Stimulated activated CD8-positive, alpha-beta memory T cell treated with anti-CD3 and anti-CD28 coated beads, Interleukin-12 subunit alpha, Interleukin-12 subunit beta, amount 100 ng/mL, for 1 hour (primary cell): ENCODE measurements at regions not wholly inside any gene's neighbourhood (a gene's known extent, or its start where the extent isn't known, plus 50 kb on each side); places are given as distances from the start of the nearest gene placed in this dataset.
"Not testable (repeated sequence)": the region's sequence is repeated elsewhere in the genome, so short reads cannot be mapped to it uniquely, and the experiment has no call there.

Experiments
- DNase-seq: peaks from one replicate; pipeline ENCODE4 v3.0.0-alpha.2; 2020; ENCODE audit warnings: low read depth

DNA sequence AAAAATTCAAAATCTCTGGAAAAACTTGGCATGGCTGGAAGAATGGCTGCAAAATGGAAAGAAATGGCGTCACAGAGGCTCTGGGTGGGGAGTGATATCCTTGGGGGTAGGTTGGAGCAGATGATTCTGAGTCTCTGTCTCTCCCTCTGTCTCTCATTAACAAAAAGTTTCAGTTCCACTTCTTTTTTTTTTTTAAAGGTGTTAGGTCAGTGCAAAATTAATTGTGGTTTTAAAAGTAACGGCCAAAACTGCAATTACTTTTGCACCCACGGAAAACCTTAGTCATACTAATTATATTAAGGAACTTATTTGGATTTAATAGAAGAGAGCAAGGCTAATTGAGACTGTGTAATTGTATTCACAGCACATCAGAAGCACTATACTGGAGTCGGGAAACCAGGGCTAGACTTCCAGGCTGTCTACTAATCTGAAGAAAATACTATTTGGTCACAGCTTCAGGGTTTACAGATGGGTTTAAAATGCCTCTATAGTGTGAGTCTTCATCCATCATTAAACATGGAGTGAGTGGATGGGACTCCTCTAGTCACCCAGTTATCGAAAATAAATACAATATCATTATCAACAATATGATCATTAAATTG is 289.1 kb upstream of the PLD5 start:
- DNase-seq = no peak

DNA sequence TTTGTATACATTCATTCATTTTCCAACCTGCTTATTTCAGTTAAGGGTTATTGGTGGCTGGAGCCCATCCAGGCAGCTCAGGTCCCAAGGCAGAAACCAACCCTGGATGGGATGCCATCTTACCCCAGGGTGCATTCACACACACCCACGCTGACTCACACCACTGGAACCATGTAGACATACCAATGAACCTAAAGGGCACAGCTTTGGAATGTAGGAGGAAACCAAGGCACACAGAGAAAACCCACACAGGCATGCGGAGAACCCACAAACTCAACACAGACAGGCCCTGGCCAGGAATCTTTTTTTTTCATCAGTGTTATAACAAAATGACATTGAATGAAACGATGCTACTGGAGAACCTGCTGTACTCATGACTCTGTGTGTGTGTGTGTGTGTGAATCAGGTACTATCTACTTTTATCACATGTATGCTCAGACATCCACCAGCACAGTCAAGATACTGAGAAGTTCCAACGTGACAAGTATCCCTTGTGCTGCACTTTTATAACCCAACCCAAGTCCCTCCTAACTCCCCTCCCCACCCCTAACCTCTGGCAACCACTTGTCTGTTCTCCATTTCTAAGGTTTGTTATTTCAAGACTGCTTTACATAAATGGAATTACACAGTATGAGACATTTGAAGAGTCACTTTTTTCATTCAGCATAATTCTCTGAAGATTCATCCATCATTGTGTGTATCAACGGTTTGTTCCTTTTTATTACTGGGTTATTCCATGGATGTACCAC is 286.8 kb upstream of the PLD5 start:
- no peak for DNase-seq

DNA sequence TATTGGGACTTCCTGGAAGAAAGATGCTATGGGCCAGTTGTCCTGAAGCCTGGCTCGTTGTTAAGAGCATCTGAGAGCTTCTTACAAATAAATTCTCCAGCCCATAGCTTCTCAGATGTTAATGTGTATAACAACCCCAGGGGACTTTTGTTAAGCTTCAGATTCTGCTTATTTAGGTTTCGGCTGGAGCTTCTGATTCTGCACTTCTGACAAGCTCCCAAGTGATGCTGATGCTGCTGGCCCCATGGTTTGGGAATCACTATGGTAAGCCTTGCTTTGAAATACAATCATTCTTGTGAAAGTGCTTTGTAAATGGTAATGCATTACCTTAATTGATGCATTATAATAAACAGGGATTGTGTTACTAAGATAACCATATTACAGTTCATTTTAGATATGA is 281.8 kb upstream of the PLD5 start:
- no peak for DNase-seq

DNA sequence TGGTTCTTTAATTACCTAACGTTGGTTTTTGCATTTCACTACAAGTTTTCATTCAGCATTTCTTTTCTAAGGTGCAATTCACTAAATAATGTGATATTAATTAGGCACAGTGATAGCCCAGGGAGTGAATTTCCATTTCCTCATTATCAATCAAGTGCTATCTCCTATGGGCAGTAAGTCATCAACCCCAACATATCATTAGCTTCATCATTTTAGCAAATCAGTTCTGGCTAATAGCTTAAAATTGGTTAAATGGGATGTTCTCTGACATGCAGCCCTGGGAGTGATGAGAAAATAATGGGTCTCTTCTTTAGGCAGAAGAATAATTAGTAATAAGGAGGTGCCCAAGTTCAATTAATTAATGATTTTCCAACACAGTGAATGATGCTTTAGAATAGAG is 280.9 kb upstream of the PLD5 start:
- not testable (repeated sequence) for DNase-seq

DNA sequence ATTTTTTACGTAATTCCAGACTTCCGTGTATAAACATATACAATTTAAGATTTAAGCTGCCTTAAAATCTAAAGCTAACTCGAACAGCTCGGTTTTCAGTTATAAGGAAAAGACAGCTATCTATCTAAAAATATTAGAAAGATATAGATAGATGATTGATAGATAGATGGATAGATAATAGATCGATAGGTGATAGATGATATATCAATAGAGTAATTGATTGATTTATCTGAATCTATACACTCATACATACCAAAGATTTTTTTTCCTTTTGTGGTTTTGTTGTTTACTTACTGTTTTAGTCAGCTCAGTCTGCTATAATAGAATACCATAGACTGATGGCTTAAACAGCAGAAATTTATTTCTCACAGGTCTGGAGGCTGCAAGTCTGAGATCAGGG is 278.5 kb upstream of the PLD5 start:
- no peak for DNase-seq

DNA sequence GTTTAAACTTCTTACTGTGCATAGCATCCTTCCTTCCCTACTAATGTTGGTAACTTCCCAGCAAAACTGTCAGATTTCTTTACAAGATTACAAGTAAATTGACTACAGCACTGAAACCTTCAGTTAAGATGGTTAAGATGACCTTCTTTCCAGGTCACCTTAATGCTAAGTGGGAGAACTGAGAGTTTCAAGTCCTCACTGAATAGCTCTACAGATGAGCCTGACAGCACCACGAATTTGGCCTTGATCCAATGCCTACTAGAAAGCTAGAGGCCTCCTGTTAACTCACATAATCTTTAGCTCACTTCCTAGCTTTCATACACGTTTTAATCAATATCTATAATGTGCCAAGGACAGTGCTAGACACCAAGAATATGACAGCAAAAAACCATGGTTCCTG is 276.0 kb upstream of the PLD5 start:
- DNase-seq = no peak

DNA sequence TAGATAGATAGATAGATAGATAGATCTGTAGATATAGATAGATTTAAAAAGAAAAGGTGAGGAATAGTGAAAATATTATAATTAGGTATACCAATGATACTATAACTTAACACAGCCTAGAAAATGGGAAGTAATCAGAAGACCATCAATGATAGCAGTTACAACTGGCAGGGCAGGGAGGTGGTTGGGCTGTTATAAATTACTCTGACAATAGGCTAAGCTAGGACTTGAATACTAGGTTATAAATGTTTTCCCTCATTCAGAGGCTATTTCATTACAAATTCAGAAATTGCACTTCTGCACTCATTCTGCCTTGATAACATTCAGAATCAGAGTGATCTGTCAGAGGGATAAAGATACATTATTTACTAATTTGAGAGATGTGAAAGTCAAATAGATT is 273.4 kb upstream of the PLD5 start:
- DNase-seq = no peak

DNA sequence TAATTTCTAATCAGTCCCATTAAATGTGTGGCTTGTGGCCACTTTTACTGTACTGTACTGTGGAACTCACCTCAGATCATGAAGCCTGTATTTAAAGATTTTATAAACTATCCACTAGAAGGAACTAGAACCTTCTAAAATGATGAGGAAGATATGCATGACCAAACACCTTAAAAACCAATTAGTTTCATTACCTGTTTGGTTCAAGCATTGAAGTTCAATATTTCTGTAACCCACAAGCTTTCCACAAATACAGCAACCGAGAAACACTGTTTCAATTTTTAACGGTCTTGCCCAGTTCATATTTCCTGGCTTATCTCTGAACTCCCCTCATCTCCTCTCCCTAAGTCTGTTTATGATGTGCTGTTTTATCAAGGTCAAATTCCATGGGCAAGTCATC is 264.3 kb upstream of the PLD5 start:
- DNase-seq = no peak

DNA sequence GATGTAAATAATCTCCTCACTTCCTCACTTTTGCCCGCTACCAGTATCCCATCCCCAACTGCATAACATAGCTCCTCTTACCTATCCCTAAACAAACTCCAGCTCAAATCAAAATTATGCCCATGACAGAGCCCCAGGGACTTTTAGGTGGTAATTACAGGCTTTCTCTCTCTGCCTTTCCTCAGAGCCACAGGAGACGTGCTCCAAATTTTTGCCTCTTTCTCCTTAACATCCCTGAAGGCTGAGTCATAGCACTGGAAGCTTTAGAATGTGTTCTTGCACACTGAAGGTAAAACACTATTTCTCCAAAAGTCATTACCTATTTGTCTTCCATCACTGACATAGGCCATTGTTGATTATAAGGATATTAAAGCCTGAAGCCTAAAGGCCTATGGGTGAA is 263.5 kb upstream of the PLD5 start:
- DNase-seq = no peak

DNA sequence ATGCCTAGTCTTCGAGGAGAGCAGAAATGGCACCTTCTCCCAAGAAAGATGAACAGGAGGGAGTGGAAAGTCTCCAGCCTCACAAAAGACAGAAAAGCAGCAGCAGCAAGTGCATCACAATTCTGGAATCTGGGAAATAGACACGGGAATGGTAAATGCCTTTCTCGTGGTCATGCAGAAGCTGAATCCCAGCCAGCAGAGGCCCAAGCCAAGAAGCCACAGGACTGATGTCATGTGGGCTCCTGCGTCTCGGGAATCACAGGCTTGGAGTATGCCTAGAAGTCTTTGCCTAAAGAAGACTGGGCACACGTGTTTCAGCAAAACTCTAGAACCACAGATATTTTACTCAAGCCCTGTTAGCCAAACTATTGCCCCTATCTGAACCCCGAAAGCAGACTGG is 260.3 kb upstream of the PLD5 start:
- DNase-seq = no peak

DNA sequence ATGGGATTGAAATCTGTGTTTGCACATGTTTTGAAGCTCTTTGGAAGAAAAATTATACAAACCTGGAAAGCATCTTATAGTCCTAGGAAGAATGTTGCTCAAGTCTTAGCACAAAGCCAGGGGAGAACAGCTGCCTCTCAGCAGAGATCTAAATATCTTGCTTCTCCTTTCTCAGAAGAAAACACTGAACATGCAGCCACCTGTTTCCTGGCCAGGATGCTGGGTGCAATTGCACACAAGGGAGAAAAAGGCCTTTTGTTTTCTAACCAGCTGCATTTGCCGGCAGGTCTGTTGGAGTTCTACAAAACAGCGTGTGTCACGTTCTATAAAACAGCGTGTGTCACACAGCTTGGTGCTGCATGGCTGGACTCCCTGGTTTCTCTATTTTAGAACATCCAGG is 259.6 kb upstream of the PLD5 start:
- DNase-seq = no peak

DNA sequence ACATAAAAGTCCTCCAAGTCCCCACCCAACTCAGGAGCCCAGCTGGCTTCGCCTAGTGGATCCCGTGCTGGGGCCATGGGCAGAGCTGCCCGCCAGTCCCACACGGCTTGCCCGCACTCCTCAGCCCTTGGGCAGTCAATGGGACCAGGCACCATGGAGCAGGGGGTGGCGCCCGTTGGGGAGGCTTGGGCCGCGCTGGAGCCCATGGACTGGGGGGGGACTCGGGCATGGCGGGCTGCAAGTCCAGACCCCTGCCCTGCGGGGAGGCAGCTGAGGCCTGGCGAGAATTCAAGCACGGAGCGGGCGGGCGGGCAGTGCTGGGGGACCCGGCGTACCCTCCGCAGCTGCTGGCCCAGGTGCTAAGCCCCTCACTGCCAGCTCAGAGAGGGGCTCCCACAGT is 249.8 kb upstream of the PLD5 start:
- DNase-seq = no peak

DNA sequence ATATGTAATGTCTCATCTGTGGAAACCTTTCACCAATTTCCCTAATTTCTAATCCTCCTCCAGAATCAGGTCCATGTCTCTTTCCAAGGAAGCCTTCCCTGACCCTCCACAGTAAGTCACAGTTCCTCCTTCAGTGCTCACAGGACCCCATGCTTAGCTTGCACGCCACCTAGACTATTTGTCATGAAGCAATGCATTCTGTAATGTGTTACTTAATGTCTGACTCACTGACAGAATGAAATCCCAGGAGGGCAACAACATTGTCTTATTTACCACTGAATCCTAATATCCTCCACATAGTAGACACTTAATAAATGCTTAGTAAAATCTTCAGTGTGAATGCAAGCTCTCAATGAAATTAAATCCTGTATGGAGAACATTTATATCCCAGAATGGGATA is 245.9 kb upstream of the PLD5 start:
- no peak for DNase-seq

DNA sequence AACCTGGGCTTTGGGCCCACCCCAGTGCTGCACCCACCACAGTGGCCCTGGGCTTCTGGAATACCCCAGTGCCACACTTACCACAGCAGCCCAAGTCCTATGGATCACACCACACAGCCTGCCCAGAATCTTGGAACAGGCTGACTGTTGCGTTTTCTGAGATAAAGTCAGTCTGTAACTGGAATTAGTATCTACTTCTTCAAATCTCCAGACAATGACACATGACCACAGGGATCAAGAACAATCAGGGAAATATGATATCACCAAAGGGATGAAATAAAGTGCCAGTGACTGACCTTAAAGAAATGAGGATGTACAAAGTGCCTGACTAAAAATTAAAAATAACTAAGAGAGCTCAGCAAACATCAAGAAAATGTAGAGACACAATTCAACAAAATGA is 239.7 kb upstream of the PLD5 start:
- DNase-seq = no peak

DNA sequence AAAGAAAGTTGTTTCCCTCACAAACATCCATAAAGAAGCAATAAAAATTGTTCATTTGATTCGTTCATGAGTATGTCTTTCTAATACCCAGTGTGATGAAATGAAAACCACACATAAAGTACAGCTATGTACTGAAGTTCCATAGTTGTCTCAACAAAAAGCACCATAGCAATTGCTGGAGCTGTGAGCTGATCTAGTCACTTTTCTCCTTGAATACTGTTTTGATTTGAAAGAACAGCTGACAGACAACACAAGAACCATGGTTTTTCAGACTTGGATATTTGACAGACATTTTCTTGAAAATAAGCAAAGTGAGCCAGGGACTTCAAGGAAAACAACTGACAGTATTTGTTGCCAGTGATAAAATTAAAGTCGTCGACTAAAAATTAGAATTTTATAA is 237.1 kb upstream of the PLD5 start:
- no peak for DNase-seq

DNA sequence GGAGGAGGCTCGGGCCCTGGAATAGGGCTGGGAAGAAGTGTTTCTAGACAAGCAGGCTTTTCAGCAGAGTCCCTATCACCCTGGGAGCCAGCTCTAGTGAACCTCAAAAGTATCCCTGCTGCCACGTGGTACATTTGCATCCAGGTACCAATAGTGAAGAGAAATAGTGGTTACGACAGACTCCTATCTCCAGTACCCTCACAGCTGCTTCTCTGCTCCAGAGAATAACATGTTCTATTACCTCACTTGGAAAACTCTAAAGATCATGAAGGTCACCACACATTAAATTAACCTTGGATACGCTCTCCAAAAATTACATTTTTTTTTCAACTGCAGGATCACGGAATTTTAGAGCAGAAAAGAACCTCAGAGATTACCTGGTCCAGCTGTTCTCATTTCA is 230.4 kb upstream of the PLD5 start:
- no peak for DNase-seq

DNA sequence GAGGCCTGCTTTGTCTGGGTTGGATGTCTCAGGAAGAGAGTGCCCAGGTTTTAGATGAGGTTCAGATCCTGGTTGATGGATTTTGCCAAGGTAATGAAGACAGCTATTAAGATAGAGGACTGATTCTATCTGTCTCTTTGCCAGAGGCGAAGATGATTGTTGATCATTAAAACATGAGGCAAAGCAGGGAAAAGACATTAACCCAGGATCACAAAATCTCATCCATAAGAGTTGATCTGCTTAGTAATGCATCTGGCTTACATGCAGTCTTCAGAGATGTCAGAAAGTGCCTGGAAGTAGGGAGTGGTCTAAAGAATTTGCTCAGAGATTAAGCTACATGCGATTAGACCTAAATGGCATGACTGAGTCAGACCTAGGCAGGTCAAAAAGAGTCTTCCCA is 229.6 kb upstream of the PLD5 start:
- DNase-seq = no peak

DNA sequence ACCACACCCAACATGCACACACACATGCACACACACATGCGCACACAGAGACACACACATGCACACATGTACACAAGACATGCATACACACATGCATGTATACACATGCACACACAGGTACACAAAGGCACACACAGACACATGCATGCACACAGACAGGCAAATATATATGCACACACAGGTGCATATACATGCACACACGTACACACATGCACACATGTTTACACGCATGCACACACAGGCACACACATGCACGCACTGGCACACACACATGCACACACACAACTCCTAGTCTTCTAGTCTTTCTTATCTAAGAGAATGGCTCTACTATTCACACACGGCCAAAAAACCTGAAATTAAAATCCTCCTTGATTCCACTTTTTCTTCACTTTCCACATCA is 222.7 kb upstream of the PLD5 start:
- no peak for DNase-seq

DNA sequence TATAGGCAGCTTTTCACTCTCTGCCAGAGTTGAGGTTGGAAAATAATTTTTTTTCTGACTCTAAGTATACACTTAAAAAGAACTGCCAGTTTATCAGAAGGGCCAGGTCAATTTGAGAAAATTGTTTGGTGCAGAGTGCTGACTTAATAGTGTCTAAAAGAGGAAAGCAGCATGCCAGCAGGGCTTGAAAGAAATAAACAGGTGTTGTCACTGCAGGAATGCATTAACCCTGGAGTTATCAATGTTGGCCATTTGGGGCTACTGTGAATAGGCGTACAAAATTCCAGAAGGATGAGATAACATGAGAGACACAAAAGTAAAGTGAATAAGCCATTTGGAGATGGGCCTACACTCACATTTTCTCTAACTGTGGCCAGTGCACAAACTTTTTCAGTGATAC is 220.6 kb upstream of the PLD5 start:
- DNase-seq = no peak

DNA sequence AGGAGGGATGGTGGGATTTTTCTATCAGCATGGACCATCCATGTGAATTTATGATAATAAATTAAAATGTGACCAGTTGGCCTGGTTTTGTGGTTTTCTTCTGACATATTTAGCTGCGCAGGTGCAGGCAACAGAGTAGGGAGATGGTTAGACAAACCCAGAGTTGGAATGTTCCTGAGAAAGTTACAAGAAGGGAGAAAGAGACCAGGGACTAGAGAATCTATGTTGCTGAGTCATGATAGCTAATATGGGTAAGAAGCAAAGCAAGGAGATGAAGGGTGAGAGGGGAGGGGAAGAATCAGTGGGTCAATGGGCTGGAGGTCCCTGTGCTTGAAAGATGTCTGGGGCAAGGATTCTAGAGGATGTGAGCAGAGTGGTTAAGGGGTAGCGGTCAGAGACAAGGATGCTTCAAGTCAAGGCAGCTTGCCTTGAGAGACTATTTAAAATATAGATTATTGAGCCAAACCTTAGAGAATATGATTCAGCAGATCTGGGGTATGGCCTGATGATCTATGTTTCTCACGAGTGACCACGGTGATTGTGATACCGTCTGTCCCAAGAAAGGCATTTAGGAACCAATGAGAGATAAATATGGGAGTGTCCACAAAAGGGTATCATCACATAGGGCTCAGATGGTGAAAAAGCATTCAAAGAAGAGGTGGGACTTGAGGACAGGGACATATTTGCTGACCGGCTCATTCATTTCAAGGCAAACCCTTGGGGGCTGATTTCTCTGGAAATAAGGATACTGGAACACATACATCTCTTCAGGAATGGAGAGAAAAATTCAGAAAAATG is 219.7 kb upstream of the PLD5 start:
- no peak for DNase-seq

DNA sequence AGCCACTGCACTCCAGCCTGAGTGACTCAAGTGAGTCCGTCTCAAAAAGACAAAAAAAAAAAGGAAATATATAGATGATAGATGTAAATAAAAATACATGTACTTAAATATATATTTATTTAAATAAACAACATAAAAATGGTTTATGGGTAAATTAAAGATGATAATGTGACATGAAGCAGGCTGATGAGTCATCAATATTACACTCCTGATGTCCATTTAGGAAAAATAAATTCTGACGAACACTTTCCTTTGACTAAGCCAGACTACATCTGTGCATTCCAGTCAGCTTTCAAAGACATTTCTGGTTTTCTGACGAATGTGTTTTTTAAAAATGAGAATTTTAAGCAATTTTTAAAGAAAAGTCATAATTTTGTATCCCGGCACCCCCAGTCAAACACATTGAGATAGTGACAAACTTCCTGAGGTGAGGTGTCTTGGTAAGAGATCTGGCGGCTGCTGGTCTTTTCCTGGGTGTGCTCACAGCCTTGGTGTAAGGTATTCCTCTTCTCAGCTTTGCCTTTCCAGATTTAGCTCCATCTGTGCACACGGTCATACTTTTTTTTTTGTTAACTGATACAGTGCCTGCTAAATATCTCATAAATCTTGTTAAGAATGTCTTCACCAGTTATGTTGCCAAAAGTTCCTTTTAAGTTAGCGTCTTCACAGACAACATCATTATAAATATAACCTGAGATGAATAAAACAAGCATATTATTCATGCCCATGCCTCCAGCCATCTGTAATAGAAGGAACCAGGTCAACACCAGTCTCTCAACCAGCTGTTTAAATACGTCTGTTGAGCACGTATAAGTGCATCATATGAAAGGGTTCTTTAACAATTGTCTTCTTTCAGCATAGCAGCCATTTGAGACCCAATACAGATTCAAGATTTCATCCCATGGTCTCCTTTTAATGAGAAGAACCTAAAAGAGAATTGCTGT is 214.5 kb upstream of the PLD5 start:
- DNase-seq = no peak

DNA sequence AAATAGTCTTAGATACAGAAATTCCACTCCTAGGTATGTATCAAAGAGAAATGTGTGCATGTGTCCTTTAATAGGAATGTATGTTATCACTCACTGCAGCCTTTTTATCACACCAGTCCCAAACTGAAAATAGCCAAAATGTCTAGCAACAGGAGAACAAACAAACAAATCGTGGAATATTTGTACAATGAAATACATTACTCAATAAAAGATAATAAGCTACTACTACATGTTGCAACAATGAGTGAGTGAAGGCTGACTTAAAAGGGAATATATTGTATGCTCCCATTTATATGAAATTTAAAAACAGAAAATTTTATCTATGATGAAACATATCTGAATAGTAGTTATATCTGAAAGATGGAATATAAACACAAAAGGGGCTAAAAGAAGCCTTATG is 212.1 kb upstream of the PLD5 start:
- DNase-seq = no peak
